Fibroblast of lung (primary cell): ENCODE measurements at regions not wholly inside any gene's neighbourhood (a gene's known extent, or its start where the extent isn't known, plus 50 kb on each side); places are given as distances from the start of the nearest gene placed in this dataset.

Experiments used
- CTCF ChIP-seq, 2 donors: IDR thresholded peaks in 1 of 2; conservative IDR thresholded peaks in 1 of 2; 1 replicate in 1 of 2; 2 replicates in 1 of 2; pipeline ENCODE4 v1.5.1; 2011 to 2012; ENCODE audit warnings: low read length in 2 of 2, control low read depth in 1 of 2, inconsistent platforms in 1 of 2, low read depth in 1 of 2, mild to moderate bottlenecking in 1 of 2
- EZH2 ChIP-seq: IDR thresholded peaks from 2 replicates; pipeline ENCODE4 v1.5.1; 2012; ENCODE audit warnings: low read length, control low read depth, mild to moderate bottlenecking; ENCODE audit errors: missing control alignments

DNA sequence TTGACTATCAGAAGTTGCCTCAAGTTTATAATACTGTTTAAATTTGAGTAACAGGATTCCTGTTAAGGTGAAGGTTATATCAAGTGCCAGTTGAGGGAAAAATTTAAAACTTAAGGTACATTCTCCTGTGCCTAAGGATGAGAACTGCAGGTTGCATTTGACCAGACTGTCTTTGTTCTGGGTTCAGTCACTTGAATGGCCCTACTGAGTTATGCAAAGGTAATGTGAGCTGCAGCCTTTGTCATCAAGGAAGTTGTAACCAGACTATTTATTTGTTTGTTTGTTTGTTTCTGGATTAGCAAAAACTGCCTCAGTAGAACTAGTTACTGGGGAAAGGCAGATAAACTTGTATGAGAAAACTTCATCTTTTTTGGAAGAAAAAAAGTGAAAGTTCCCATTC lies 131.9 kb downstream of the ATOH1 start:
- TF ChIP-seq CTCF (conservative IDR thresholded peaks at IDR 0.05 in 1 of 2, IDR thresholded peaks at IDR 0.05 in 1 of 2; ENCODE audit: low read depth in 1 of 2, low read length in 2 of 2) (no peak), EZH2 (no peak)
